Fibroblast of lung (primary cell): ENCODE measurements at regions not wholly inside any gene's neighbourhood (a gene's known extent, or its start where the extent isn't known, plus 50 kb on each side); places are given as distances from the start of the nearest gene placed in this dataset.

Source experiments
- CTCF ChIP-seq, 2 donors: IDR thresholded peaks in 1 of 2; conservative IDR thresholded peaks in 1 of 2; 1 replicate in 1 of 2; 2 replicates in 1 of 2; pipeline ENCODE4 v1.5.1; 2011 to 2012; ENCODE audit warnings: low read length in 2 of 2, control low read depth in 1 of 2, inconsistent platforms in 1 of 2, low read depth in 1 of 2, mild to moderate bottlenecking in 1 of 2
- EZH2 ChIP-seq: IDR thresholded peaks from 2 replicates; pipeline ENCODE4 v1.5.1; 2012; ENCODE audit warnings: low read length, control low read depth, mild to moderate bottlenecking; ENCODE audit errors: missing control alignments

GRCh38 chr15:52975941-52976449 lies 185.9 kb upstream of the ONECUT1 start:
- TF ChIP-seq CTCF (conservative IDR thresholded peaks at IDR 0.05 in 1 of 2, IDR thresholded peaks at IDR 0.05 in 1 of 2; ENCODE audit: low read depth in 1 of 2, low read length in 2 of 2) (no peak), EZH2 (no peak)
